ENCODE measurements at regions not wholly inside any gene's neighbourhood (a gene's known extent, or its start where the extent isn't known, plus 50 kb on each side); places are given as distances from the start of the nearest gene placed in this dataset.

- TF ChIP-seq ZNF70 (CRISPR knock-in tag; IDR thresholded peaks at IDR 0.05), result no peak
- no peak for TF ChIP-seq CSDC2 (CRISPR knock-in tag; IDR thresholded peaks at IDR 0.05)
- TF ChIP-seq BACH2 (CRISPR knock-in tag; IDR thresholded peaks at IDR 0.05; ENCODE audit: borderline replicate concordance), result no peak
- no peak for TF ChIP-seq RARB (CRISPR knock-in tag; IDR thresholded peaks at IDR 0.05)
- TF ChIP-seq CREB5 (CRISPR knock-in tag; IDR thresholded peaks at IDR 0.05; ENCODE audit: low read depth), result no peak
- no peak for ATAC-seq
These were observed 105.5 kb downstream of the TEX26 start for GRCh38 chr13:31037874-31038500.

DNA sequence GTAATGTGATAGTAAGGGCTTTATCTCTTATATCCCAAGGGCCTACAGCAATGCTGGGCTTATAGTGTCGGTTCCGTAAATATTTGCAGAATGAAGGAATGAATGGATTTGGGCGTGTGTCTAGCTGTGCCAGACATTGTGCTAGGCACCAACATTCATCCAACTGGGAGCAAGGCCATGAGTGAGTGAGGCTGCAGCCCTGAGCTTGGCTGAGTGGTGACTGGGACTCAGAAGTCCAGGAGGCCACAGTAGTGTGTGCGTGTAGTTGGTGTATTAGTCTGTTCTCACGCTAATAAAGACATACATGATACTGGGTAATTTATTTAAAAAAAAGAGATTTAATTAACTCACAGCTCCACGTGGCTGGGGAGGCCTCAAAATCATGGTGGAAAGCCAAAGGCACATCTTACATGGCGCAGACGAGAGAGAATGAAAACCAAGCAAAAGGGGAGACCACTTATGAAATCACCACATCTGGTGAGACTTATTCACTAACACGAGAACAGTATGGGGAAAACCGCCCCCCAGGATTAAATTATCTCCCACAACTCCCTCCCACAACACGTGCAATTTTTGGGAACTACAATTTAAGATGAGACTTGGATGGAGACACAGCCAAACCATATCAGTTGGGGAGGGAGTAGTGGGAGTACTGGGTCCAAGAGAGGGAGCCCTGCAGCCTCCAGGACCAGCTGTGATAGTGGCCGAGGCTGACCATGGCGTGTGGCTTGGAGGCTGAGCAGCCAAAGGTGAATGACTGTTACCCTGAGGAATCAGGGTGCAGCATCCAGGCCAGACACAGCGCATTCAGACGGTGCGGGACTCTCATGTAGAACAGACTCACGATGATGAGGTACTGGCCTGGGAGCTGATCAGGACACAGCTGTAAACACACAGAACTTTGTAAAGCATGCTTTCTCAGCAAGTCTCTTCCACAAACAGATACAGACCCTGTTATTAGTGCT lies 104.6 kb downstream of the TEX26 start:
- no peak for ATAC-seq
- TF ChIP-seq, protein P1, sequence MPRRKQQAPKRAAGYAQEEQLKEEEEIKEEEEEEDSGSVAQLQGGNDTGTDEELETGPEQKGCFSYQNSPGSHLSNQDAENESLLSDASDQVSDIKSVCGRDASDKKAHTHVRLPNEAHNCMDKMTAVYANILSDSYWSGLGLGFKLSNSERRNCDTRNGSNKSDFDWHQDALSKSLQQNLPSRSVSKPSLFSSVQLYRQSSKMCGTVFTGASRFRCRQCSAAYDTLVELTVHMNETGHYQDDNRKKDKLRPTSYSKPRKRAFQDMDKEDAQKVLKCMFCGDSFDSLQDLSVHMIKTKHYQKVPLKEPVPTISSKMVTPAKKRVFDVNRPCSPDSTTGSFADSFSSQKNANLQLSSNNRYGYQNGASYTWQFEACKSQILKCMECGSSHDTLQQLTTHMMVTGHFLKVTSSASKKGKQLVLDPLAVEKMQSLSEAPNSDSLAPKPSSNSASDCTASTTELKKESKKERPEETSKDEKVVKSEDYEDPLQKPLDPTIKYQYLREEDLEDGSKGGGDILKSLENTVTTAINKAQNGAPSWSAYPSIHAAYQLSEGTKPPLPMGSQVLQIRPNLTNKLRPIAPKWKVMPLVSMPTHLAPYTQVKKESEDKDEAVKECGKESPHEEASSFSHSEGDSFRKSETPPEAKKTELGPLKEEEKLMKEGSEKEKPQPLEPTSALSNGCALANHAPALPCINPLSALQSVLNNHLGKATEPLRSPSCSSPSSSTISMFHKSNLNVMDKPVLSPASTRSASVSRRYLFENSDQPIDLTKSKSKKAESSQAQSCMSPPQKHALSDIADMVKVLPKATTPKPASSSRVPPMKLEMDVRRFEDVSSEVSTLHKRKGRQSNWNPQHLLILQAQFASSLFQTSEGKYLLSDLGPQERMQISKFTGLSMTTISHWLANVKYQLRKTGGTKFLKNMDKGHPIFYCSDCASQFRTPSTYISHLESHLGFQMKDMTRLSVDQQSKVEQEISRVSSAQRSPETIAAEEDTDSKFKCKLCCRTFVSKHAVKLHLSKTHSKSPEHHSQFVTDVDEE (CRISPR knock-in tag; IDR thresholded peaks at IDR 0.05), result no peak
- TF ChIP-seq ZNF565 (CRISPR knock-in tag; conservative IDR thresholded peaks at IDR 0.05; ENCODE audit: low read depth), result no peak
- no peak for TF ChIP-seq RARB (CRISPR knock-in tag; IDR thresholded peaks at IDR 0.05)
- TF ChIP-seq ZNF8 (CRISPR knock-in tag; IDR thresholded peaks at IDR 0.05), result no peak
- TF ChIP-seq SNAI2 (CRISPR knock-in tag; IDR thresholded peaks at IDR 0.05), result no peak

DNA sequence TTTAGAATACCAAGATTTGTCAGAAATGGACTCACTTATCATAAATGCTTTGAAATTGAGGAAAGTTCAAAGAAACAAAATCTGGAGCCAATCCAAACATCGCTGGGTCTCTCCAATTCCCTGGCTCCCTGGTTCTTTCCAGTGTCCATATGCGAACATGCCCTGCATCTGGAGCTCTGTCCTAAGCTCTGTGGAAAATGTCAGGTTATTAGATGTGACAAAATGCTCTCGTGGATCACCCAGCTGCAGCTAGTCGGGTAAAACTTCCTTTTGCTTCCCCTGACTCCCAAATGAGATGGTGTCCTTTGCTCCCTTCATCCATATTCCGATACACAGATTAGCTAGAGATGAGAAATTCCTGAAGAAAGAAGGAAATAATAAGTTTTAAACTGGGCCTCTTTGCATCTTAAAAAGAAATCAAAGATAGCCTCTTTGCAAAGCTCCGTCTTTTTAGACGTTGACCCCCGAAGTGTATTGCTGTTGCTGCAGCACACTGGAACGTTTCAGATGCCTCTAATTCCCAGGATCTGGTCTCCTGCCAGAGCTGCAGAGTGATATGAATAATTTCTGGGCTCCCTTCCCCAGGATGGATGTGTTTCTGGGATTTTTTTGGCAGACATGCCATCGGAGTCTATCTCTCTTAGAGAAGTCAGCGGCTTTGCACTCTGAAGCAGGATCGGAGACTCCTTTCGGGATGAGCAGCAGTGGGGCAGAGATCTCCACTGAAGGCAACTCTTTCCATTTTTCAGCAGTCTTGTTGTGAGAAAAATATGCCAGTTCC lies 102.9 kb downstream of the TEX26 start:
- TF ChIP-seq ISL1 (CRISPR knock-in tag; IDR thresholded peaks at IDR 0.05) (0 out of 2 replicates have a peak, but pooled peaks have one; percentile 22), CREB5 (CRISPR knock-in tag; IDR thresholded peaks at IDR 0.05; ENCODE audit: low read depth) (no peak), OSR1 (CRISPR knock-in tag; IDR thresholded peaks at IDR 0.05) (no peak)
- TF ChIP-seq, protein P1 (CRISPR knock-in tag; IDR thresholded peaks at IDR 0.05), result no peak
- ATAC-seq, result peak; percentile 76

DNA sequence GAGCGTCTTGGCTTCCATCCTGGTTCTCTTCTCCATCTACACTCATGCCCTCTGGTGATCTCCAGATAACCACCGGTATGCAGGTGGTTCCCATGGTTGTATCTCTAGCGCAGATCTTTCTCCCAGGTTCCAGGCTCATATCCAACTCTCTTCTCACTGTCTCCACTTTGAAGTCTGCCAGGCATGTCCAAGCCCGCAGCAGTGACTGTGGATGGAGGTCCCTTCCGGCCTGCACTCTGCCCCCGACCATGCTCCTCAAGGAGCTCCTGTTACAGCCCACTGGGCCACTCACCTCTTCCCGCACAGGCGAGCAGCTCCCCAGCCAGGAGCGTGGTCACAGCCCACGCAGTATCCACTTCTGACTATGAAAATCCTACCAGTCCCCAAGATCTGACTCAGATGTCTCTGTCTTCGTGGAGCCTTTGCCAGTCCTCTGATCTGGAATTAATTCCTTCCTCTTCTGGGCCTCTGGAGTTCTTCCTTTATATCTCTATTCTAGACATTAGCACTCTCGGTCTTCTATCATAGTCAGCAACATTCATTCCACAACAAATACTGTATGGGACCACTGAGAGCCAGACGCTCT lies 100.2 kb downstream of the TEX26 start:
- ATAC-seq, result no peak
- TF ChIP-seq ZNF565 (CRISPR knock-in tag; conservative IDR thresholded peaks at IDR 0.05; ENCODE audit: low read depth) (no peak), RARB (CRISPR knock-in tag; IDR thresholded peaks at IDR 0.05) (no peak), CSDC2 (CRISPR knock-in tag; IDR thresholded peaks at IDR 0.05) (no peak), CREB5 (CRISPR knock-in tag; IDR thresholded peaks at IDR 0.05; ENCODE audit: low read depth) (no peak), ZNF70 (CRISPR knock-in tag; IDR thresholded peaks at IDR 0.05) (no peak), ZFP3 (CRISPR knock-in tag; IDR thresholded peaks at IDR 0.05) (no peak), ISL1 (CRISPR knock-in tag; IDR thresholded peaks at IDR 0.05) (no peak)
- TF ChIP-seq, protein P2, sequence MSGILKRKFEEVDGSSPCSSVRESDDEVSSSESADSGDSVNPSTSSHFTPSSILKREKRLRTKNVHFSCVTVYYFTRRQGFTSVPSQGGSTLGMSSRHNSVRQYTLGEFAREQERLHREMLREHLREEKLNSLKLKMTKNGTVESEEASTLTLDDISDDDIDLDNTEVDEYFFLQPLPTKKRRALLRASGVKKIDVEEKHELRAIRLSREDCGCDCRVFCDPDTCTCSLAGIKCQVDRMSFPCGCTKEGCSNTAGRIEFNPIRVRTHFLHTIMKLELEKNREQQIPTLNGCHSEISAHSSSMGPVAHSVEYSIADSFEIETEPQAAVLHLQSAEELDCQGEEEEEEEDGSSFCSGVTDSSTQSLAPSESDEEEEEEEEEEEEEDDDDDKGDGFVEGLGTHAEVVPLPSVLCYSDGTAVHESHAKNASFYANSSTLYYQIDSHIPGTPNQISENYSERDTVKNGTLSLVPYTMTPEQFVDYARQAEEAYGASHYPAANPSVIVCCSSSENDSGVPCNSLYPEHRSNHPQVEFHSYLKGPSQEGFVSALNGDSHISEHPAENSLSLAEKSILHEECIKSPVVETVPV (CRISPR knock-in tag; IDR thresholded peaks at IDR 0.05), result no peak
- TF ChIP-seq, protein P3, sequence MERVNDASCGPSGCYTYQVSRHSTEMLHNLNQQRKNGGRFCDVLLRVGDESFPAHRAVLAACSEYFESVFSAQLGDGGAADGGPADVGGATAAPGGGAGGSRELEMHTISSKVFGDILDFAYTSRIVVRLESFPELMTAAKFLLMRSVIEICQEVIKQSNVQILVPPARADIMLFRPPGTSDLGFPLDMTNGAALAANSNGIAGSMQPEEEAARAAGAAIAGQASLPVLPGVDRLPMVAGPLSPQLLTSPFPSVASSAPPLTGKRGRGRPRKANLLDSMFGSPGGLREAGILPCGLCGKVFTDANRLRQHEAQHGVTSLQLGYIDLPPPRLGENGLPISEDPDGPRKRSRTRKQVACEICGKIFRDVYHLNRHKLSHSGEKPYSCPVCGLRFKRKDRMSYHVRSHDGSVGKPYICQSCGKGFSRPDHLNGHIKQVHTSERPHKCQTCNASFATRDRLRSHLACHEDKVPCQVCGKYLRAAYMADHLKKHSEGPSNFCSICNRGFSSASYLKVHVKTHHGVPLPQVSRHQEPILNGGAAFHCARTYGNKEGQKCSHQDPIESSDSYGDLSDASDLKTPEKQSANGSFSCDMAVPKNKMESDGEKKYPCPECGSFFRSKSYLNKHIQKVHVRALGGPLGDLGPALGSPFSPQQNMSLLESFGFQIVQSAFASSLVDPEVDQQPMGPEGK (CRISPR knock-in tag; IDR thresholded peaks at IDR 0.05; ENCODE audit: borderline replicate concordance), result no peak
- TF ChIP-seq, protein P4, sequence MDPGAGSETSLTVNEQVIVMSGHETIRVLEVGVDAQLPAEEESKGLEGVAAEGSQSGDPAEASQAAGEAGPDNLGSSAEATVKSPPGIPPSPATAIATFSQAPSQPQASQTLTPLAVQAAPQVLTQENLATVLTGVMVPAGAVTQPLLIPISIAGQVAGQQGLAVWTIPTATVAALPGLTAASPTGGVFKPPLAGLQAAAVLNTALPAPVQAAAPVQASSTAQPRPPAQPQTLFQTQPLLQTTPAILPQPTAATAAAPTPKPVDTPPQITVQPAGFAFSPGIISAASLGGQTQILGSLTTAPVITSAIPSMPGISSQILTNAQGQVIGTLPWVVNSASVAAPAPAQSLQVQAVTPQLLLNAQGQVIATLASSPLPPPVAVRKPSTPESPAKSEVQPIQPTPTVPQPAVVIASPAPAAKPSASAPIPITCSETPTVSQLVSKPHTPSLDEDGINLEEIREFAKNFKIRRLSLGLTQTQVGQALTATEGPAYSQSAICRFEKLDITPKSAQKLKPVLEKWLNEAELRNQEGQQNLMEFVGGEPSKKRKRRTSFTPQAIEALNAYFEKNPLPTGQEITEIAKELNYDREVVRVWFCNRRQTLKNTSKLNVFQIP (CRISPR knock-in tag; IDR thresholded peaks at IDR 0.05; ENCODE audit: borderline replicate concordance, low read depth), result no peak
